ENCODE measurements at regions not wholly inside any gene's neighbourhood (a gene's known extent, or its start where the extent isn't known, plus 50 kb on each side); places are given as distances from the start of the nearest gene placed in this dataset.

DNA sequence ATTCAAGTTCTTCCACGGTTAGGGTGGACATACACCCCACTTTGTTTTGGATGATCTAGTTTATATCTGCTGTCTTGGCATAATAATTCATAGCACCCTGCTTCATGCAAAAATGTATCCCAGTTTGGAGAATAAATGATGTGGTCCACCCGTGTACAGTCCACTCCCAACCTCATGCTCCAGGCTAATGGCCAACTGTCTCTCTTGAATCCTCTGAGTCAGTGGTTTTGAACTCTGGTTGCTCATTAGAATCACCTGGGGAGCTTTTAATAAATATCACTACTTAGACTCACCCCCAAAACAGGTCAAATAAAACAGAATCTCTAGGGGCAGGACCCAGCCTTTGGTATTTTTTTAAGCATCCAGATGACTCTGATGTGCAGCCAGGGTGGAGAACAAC lies 78.5 kb downstream of the SDC1 start:
- no peak for DNase-seq (ENCODE audit: extremely low spot score in 2 of 2)
- no peaks in the 10 kb centered on the region for H3K27me3 ChIP-seq
- H3K4me1 ChIP-seq: peaks cover 26% of the 10 kb centered on the region
- no peak overlapping the region for H3K27ac ChIP-seq
- no peak overlapping the region for H3K4me3 ChIP-seq
- TF ChIP-seq POLR2AphosphoS5 (IDR thresholded peaks at IDR 0.05; ENCODE audit: insufficient read depth in 1 of 2, low read depth in 1 of 2) (no peak), POLR2A (IDR thresholded peaks at IDR 0.05) (no peak)
- TF ChIP-seq, protein P1, sequence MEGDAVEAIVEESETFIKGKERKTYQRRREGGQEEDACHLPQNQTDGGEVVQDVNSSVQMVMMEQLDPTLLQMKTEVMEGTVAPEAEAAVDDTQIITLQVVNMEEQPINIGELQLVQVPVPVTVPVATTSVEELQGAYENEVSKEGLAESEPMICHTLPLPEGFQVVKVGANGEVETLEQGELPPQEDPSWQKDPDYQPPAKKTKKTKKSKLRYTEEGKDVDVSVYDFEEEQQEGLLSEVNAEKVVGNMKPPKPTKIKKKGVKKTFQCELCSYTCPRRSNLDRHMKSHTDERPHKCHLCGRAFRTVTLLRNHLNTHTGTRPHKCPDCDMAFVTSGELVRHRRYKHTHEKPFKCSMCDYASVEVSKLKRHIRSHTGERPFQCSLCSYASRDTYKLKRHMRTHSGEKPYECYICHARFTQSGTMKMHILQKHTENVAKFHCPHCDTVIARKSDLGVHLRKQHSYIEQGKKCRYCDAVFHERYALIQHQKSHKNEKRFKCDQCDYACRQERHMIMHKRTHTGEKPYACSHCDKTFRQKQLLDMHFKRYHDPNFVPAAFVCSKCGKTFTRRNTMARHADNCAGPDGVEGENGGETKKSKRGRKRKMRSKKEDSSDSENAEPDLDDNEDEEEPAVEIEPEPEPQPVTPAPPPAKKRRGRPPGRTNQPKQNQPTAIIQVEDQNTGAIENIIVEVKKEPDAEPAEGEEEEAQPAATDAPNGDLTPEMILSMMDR (IDR thresholded peaks at IDR 0.05): no peak
- H3K36me3 ChIP-seq: no peaks in the 10 kb centered on the region
- no peaks in the 10 kb centered on the region for H3K9me3 ChIP-seq
- intact Hi-C loops (cut with DNase I): no loop called here

DNA sequence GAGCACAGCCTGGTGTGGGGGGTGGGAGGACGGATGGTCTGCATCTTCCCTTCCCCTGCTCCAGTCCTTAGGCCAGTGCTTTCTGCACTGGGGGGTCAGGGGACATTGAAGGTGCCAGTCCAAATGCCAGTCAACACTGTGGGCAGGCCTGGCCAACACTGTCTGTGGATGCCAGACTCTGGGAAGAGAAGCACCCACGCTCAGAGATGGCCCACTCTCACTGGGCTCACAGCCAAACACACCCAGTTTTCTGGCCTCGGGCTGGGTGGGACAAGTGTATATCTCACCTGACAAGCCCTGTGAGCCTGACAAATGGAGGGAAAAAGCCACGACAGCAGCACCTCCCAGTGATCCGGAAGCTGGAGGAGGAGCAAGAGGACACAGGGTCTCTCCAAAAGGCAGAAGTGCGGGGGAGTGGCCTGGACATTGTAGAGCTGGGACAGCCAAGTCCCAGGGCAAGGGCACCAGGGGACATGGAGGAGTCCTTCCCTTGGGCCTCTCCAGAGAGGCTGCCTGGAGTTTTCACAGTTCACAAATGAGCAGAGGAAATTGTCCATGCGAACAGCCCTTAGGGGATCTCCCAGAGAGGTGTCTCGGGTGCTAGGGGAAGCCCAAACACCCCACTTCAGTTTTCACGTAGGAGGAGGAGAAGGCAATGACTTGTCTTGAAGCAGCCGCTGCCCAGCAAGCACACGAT lies 79.3 kb downstream of the SDC1 start:
- H3K9me3 ChIP-seq: no peaks in the 10 kb centered on the region

DNA sequence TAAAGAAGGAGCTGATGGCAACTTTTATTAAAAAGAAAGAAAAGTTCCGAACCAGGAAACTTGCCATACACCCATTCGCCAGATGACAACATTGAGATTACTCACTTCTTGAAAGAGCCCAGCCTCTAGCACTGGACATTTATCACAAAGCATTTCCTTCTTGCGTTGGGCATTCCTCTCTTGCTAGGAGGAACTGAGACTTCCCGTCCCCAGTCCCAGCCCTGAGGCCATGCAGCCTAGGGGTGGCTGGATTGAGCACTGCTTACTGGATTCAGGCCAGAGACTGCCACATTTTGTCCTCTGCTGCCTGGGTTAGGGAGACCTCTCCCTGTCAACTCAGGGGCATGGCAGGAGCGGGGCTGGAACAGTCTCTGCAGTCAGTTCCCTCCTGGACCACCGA lies 80.1 kb downstream of the SDC1 start:
- H3K27ac ChIP-seq: no peak overlapping the region
- H3K4me1 ChIP-seq: peaks cover 31% of the 10 kb centered on the region
- no peaks in the 10 kb centered on the region for H3K27me3 ChIP-seq
- no peak for DNase-seq (ENCODE audit: extremely low spot score in 2 of 2)
- no peaks in the 10 kb centered on the region for H3K9me3 ChIP-seq
- intact Hi-C loops (cut with DNase I): no loop called here
- H3K36me3 ChIP-seq: no peaks in the 10 kb centered on the region
- H3K4me3 ChIP-seq: no peak overlapping the region
- TF ChIP-seq POLR2A (IDR thresholded peaks at IDR 0.05) (no peak), POLR2AphosphoS5 (IDR thresholded peaks at IDR 0.05; ENCODE audit: insufficient read depth in 1 of 2, low read depth in 1 of 2) (no peak)
- TF ChIP-seq, protein P1 (IDR thresholded peaks at IDR 0.05): no peak

More for the DNA sequence above, 79.3 kb downstream of the SDC1 start:
- TF ChIP-seq, protein P1 (IDR thresholded peaks at IDR 0.05): no peak
- TF ChIP-seq POLR2AphosphoS5 (IDR thresholded peaks at IDR 0.05; ENCODE audit: insufficient read depth in 1 of 2, low read depth in 1 of 2) (no peak), POLR2A (IDR thresholded peaks at IDR 0.05) (no peak)
- Histone ChIP-seq H3K4me3 (no peak overlapping the region), H3K4me1 (peaks cover 31% of the 10 kb centered on the region), H3K27ac (no peak overlapping the region), H3K27me3 (no peaks in the 10 kb centered on the region), H3K36me3 (no peaks in the 10 kb centered on the region)
- intact Hi-C loops (cut with DNase I): no loop called here
- DNase-seq (ENCODE audit: extremely low spot score in 2 of 2): no peak

DNA sequence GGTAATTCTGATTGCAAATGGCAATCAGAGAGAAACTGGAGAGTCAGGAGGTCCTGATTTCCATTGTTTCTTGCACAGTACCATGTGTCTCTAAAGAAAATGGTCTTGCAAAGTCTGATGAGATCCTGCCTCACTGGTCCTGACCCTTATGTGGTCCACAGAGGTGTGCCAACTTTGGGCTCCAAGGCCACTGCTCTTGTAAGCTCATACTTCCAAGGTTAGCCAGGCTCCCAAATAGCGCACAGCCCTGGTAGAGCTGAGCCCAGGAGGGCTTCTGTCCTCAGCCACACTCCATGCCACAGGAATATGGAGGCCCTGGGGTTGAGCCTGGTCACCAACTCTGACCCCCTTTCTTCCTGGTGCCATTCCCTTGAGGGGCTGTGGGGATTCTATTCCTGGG lies 80.7 kb downstream of the SDC1 start:
- Histone ChIP-seq H3K36me3 (no peaks in the 10 kb centered on the region), H3K27me3 (no peaks in the 10 kb centered on the region), H3K4me3 (no peak overlapping the region), H3K27ac (no peak overlapping the region), H3K9me3 (no peaks in the 10 kb centered on the region), H3K4me1 (peaks cover 31% of the 10 kb centered on the region)
- DNase-seq (ENCODE audit: extremely low spot score in 2 of 2): no peak
- intact Hi-C loops (cut with DNase I): no loop called here
- TF ChIP-seq POLR2A (IDR thresholded peaks at IDR 0.05) (no peak), POLR2AphosphoS5 (IDR thresholded peaks at IDR 0.05; ENCODE audit: insufficient read depth in 1 of 2, low read depth in 1 of 2) (no peak)
- TF ChIP-seq, protein P1 (IDR thresholded peaks at IDR 0.05): no peak

DNA sequence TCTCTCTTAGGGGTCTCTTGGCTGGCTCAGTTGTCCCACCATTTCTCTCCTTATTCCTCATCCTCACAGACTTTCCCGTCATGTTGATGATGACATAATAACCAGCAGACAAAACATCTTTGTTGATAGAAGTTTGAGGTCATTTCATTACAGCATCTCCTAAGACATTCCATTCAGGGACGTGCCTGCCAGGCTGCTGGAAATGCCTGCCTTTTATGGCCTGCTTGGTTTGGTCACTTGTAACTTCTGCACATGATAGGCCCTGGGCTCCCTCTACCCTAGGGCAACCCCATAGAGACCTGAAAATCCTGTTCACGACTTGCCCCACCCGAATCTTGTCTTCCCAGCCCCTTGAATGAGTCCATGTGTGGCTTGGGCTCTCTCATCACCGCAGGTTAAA lies 81.7 kb downstream of the SDC1 start:
- Histone ChIP-seq H3K4me3 (no peak overlapping the region), H3K27me3 (no peaks in the 10 kb centered on the region), H3K9me3 (no peaks in the 10 kb centered on the region), H3K4me1 (peaks cover 31% of the 10 kb centered on the region), H3K36me3 (no peaks in the 10 kb centered on the region), H3K27ac (peak overlapping the region; percentile 81)
- intact Hi-C loops (cut with DNase I): no loop called here
- DNase-seq (ENCODE audit: extremely low spot score in 2 of 2): no peak
- TF ChIP-seq, protein P1 (IDR thresholded peaks at IDR 0.05): no peak
- TF ChIP-seq POLR2AphosphoS5 (IDR thresholded peaks at IDR 0.05; ENCODE audit: insufficient read depth in 1 of 2, low read depth in 1 of 2) (no peak), POLR2A (IDR thresholded peaks at IDR 0.05) (no peak)

Data from vagina (tissue), 2 donors.